ENCODE measurements at regions not wholly inside any gene's neighbourhood (a gene's known extent, or its start where the extent isn't known, plus 50 kb on each side); places are given as distances from the start of the nearest gene placed in this dataset.
"Not testable (repeated sequence)": the region's sequence is repeated elsewhere in the genome, so short reads cannot be mapped to it uniquely, and the experiment has no call there.

DNA sequence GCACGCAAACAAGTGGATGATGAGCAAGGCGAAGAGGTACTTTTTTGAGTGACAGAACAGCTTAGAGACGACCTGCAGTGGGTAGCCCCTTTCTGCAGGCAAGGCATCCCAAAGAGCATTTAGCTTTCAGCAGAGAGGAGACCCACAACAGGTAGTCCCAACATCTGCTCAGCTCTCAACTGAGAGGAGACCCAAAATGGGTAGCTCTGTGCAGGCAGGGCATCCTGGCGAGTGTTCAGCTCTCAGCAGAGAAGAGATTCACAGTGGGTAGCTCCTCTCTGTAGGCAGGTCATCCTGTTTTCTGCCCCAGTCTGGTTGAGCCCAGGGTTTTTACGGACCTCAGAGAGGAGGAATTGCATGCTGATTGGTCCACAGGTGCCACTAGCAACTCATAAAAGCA is 2396.1 kb upstream of the C9orf72 start:
- DNase-seq = no peak

DNA sequence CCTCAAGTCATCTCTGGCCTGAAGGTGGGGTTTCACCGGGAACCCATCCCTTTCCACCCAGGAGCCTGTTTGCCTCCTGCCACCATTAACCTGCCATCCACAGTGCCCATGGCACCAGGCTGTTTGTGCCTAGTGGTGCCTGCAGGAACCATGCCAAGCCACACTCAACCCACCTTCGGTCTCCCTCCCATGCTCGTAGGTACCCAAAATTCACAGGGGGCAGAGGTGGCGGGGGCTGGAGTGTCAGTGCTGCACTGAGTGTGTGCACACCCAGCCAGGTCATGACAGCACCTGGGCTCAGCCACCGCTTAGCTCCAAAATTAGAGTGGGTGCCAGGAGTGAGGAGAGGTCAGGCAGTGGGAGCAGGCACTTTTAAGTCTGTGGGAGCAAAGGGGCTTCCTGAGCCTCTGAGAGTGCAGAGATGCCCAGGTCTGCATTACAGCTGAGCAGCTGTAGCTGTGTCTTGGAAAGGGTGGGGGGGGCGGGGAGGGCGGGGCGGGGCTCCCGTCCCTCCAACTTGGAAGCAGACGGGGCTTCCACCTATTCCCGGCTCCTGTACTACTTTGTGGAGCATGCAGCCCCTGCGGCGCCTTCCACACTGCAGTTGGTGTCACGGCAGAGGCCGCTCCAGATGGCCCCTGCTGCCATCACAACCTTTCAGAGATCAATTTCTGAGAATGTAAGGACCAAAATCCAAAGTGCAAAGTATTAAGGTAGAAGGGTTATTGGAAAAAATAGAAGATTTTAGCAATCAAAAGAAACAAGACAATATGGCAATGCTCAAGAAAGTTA is 2396.8 kb upstream of the C9orf72 start:
- DNase-seq = peak; percentile 23

DNA sequence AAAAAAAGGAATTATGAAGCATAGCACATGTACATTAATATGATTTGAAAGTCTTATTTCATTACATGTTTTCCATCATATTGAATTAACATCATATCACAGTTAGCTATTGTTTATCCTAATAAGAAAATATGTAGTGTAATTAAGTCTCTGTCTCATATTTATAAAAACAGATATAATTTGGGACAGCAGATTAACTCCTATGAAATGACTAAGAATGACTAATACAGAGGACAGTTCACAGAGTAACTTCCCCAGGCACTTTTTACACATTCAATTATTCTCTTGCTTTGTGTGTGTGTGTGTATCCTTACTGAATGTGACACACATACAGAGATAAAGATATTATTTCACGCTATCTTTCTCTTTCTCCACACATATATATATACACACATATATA is 2400.9 kb upstream of the C9orf72 start:
- no peak for DNase-seq

DNA sequence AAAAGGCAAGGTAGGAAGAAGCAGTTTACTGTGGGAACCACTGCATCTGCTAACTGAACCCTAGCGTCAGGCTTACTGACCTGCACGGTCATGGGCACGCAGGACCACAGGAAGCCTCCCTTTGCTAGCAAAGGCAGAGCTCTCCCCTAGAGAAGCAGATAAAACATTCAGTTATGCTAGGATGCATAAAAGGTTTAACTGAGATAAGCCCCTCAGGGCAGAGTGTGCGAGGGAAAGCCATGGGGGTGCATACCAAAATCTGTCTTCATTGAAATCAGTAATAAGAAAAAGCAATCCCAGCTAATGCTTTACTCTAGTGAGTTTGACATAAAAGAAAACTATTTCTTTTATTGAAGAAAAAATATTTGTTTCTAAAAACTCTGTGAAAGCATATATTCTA is 2403.7 kb upstream of the C9orf72 start:
- no peak for DNase-seq

DNA sequence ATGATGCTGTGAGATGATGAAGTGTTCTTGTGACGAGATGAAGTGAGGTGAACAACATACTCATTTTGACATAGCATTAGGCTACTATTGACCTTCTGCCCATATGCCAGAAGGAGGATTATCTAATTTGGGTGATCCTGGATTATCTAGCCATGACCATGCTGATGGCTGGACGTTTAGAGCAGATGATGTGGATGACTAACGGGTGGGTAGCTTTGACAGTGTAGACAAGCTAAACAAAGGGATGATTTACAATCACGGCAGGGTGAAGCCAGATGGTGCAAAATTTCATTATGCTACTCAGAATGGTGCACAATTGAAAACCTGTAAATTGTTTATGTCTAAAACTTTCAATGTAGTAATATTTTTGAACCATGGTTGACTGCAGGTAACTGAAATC is 2403.4 kb upstream of the ACO1 start:
- peak; percentile 68 for DNase-seq

DNA sequence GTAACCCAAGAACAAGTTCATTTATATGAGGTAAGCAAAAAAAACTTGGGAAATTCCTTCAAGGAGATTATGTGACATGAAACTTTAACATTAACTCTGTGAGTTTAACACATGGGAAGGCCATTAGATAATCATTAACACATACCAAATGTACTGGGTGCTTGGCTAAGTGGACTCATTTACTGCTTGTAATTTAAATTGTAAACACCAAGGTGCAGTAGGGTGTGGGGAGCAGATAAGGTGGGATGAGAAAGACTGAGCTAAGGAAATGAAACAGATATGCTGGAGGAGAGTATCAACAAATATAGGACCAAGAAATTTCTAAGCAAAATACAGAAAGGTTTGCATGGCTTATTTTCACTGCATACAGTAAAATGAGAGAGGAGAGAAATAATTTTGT is 2384.8 kb upstream of the ACO1 start:
- DNase-seq = no peak

DNA sequence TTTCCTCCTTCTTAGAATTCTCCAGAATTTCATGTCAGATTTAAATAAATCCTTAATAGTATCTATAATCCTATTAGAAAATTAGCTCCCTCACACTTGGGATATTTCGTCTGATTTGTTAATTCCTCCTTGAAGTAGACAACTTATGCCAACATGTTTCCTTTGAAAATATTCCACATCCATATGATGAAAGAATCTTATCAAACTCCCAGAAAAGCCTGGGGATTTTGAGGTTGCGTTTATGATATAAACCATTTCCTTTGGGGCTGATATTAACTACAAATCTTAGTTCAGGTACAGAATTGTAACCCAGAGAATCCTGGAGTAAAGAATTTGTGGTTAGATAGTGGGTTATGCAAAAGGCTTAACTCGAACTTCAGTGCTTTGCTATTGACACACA is 2373.8 kb upstream of the ACO1 start:
- no peak for DNase-seq

DNA sequence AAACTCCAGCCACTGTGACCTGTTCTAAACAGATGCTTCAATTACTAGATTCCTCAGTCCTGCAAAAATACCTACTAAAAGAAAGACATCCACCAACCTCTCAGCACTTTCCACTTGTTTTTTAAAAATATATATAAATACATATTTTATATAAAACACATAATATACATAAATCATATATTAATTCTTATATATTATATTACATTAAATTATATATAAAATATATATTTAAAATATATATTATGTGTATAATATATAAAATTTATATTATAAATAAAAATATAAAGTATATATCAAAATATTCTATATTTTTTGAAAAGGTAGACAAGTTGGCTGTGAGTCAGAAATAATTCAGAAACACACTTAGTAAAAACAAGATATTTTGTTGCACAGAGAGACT is 2371.8 kb upstream of the ACO1 start:
- DNase-seq = no peak

DNA sequence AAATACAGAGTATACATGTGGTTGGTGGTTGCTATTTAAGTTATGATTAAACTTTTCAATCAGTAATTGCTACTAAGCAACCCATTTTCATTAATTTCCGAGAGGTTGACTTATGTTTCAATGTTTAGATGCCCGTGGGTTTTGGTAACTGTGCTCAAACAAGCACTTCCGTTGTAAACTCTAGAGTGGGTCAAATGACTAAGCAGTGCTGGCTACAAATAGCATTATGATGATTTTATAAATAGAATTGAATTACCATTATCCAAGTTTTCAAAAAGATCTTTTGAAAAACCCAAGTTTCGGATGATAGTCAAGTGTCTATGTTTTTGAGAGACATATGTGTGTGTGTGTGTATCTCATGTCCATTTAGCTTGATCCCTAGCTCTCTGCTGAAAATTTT is 2369.4 kb upstream of the ACO1 start:
- DNase-seq = no peak

DNA sequence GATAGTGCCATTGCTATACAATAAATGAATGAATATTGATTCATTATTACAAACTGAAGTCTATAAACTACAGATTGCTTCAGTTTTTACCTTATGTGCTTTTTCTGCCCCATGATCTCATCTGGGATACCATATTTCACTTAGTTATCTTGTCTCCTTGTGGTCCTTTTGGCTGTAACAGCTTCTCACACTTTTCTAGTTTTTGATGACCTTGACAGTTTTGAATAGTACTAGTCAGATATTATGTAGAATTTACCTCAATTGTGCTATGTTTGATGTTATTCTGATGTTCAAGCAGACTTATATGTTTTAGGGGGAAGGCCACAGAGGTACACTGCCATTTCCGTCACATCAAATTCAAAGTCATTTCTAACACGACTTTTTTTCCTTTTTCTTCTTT is 2364.3 kb upstream of the ACO1 start:
- no peak for DNase-seq

DNA sequence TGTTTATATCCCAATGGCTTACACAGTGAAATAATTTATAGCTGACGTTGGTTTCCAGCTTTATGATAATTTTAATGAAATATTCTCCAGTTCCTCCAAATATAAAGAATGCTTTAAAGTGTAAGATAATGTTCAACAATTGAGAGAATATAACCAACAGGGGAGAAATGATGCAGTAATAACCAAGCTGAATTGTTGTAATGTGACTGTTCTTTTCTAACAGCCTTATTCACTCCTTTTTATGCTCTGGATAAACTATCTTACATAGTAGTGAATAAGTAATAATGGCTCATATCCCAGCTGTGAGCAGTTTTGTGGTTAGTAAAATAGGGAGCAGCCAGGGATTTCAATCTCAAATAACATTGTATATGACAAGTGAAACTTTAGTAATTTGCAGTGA is 2348.7 kb upstream of the ACO1 start:
- no peak for DNase-seq

DNA sequence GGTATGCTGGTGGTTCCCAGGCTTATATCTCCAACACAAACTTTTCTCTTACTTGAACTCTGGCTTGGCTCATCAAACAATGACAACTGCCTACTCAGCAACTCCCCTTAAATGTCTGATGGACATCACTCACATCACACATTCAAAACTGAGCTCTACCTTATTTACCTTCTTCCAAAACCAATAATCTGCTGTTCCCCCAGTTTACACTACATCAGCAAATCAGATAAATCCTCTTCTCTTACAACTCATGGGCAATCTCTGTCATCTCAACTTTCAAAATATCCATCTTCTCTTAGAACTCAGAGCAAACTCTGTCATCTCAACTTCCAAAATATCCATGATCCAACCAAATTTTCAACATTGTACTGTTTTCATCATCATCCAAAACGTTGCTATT is 2347.9 kb upstream of the ACO1 start:
- DNase-seq = no peak

DNA sequence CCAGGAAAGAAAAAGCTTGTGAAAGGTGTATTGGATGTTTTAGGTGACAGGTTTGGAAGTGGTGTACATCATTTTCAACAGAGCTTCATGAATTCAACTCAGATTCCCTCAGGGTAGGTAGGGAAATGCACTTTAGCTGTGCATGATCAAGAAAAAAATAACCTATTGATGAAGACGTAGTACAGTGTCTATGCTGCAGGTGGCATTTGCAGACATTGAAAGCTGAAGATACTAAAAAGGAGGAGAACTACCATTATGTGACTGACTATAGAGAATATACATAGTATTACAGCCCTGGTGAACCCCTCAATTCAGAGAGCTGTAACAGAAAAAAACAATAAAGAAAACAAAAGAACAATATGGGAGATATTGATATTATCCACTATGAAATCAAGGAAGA is 2344.7 kb upstream of the ACO1 start:
- no peak for DNase-seq

DNA sequence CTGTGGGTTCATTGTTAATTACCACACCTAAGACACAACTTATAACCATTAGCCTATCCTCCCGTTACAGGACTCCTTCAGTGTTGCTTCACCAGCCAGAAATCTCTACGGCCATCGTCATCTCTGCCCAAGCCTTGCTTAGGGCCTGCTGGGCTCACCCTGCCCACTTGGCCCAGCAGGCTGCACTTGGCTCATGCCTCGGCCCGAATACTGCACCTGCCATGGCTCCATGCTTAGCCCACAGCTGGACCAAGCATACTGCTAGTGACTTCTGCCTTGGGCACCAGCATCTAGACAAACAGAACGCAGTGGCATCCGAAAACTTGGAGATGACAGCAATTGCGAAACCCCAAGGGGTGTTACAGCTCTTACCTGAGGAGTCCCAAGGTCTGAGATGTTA is 2336.0 kb upstream of the ACO1 start:
- no peak for DNase-seq

DNA sequence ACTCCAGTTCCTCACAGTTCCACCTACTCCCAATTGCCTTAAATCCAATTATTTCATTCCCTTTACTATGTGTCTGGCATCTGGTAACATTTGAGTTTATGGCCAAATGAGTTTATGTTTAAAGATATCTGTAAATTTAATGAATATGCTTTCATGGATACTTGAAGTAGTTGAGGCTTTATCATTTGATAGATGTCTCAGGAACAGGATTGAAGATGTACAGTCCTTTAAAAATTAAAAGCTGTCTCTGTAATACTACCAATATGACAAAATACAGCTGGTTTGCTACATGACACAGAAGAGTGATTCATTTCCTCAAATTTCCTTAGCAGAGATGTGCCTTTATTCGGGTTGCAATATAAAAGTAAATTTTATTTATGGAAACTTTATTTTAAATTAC is 2326.0 kb upstream of the ACO1 start:
- DNase-seq = no peak

DNA sequence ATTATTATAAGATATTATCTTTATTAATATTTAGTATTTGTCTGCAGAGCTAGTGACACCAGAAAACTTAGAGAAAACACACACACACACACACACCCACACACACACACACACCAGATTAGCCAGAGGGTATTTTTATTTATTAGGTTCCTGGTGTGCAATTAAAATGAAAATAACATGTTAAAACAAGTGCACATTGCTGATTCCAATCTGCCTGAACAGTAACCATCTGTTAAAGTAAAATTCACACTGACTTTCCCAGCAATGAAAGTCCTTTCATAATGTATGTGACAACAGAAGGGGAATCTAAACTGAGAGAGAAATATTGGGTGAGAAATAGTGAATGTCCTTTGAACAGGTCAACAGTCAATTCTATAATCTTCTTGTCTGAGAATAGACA is 2323.5 kb upstream of the ACO1 start:
- no peak for DNase-seq

DNA sequence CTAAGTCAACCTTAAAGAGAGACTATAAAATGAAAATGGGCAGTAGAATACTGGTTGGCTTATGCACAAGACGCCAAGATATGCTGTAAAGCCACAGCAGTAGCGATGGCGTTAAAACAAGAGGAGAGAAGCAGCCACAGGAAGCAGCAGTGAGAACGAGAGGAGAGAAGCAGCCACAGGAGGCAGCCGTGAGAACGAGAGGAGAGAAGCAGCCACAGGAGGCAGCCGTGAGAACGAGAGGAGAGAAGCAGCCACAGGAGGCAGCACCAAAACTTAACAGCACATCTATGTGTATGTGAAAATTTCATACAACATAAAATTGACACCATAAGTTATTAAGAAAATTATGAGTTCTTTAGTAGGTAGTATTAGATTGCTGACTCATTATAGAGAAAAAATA is 2318.6 kb upstream of the ACO1 start:
- no peak for DNase-seq

DNA sequence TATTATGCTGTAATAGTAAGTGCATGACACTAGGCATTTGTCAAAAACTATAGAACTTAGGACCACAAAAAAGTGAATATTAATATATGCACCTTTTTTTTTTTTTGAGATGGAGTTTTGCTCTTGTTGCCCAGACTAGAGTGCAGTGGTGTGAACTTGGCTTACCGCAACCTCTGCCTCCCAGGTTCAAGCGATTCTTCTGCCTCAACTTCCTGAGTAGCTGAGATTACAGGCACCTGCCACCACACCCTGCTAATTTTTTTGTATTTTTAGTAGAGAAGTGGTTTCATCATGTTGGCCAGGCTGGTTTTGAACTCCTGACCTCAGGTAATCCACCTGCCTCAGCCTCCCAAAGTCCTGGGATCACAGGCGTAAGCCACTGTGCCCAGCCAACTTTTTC is 2315.2 kb upstream of the ACO1 start:
- DNase-seq = not testable (repeated sequence)

DNA sequence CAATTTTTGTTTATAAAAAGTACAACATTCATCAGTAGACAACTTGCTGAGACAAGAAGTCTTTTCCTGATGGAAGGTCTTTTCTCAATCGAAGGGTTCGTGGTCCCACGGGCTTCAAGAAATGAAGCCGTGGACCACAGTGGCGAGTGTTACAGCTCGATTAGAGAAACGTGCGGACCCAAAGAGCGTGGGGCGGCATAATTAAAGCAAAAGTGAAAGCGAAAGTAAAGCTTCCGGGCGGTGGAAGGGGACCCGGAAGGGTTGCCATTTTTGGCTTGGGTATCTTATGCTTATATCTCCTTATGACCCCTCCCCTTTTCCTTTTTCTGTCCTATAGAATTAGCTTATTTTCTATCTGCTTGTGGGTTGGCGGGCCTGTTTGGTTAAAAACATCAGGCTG is 2309.4 kb upstream of the ACO1 start:
- no peak for DNase-seq

DNA sequence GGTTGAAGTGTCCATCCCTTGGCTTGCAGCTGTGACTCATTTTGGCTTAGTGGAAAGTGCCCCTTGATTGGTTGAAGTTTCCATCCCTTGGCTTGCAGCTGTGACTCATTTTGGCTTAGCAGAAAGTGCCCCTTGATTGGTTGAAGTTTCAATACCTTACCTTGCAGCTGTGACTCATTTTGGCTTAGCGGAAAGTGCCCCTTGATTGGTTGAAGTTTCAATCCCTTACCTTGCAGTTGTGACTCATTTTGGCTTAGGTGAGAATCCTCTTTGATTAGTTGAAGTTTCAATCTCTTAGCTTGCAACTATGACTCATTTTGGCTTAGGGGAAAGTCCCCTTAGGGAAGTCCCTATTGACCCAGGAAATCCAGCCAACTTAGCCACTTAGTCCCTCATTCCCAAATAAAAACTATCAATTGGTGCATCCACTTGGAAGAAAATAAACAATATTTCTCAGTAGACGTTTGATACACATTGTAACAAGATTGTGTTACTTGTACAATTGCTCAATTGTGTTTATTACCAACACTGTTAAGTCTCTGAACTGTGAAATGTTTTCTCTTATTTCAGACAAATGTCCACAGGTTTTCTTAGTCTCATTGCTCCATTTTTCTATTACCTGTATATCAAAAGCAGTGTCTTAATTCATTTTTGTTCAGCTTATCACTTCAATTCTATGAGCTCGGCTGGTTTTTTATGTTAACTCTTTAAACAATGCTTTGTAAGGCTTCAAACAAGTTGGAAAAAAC is 2308.8 kb upstream of the ACO1 start:
- no peak for DNase-seq

DNA sequence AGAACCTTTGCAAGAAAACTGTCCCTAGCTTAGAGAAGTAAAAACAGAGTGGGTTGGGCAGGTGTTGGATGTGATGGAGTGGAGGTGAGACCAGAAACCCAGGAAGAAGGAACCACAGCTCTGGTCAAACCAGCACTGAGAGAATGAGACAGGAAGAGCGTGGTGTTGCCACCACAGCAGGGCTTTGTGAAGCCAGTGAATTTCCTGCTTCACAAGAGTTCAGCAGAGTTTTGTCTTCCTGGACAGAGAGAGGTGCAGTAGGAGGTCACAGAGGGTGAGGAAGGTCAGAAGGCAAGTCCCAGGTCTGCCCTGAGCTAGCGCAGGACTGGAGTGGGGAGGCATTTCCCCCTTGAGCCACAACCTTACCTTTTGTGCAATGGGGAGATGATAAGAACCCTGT is 2306.2 kb upstream of the ACO1 start:
- DNase-seq = no peak

DNA sequence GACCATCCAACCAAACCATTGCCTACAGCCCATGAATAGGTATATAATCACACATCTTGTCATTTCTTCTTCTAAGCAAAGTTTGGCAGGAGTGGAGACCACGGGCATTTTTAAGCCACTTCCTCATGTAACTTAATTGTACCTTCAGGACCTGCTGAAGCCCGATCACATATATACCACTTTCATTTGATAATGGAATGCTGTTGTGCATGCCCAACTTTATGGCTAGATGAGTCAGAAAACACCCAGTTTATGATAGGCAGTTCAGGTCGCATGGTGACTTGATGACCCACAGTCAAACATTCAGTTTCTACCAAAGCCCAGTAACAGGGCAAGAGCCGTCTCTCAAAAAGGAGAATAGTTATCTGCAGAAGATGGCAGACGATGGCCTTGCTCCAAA is 2295.0 kb upstream of the ACO1 start:
- no peak for DNase-seq

DNA sequence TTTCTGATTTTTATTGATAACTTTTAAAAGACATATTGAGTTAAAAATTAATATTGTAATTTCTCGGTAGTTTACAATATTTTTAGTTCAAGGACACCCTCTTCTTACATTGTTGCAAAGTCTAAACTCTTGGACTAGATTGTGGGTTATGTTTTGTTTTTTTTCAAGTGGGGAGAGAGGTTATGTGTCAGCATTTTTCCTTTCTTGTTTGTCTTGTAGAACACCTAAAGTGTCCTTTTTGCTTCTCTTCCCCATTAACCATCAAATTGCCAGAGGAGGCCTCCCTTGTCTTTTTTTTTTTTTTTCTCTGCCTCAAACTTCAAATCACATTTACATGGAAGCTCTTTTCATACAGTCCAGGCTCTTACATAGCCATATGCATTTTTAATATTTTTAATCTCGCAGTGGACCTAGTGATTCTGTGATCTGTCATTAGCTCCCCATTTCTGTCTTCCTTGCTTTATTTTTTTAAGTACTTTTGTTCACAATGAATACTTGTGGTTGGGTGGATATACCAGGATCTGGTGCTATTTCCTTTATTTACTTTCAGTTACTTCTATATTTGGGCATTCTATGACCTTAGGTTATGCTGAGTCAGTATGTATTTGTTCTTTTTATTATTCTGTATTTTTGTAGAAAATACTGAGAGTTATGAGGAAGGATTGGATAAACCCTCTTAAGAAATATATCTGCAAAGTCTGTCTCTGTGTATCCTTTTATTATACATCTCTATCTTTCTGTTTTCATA is 2280.6 kb upstream of the ACO1 start:
- no peak for DNase-seq

DNA sequence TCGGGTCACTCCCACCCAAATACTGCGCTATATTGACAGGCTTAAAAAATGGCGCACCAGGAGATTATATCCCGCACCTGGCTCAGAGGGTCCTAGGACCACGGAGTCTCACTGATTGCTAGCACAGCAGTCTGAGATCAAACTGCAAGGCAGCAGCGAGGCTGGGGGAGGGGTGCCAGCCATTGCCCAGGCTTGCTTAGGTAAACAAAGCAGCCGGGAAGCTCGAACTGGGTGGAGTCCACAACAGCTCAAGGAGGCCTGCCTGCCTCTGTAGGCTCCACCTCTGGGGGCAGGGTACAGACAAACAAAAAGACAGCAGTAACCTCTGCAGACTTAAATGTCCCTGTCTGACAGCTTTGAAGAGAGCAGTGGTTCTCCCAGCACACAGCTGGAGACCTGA is 2277.3 kb upstream of the ACO1 start:
- not testable (repeated sequence) for DNase-seq
